ENCODE measurements at regions not wholly inside any gene's neighbourhood (a gene's known extent, or its start where the extent isn't known, plus 50 kb on each side); places are given as distances from the start of the nearest gene placed in this dataset.
"Not testable (repeated sequence)": the region's sequence is repeated elsewhere in the genome, so short reads cannot be mapped to it uniquely, and the experiment has no call there.

DNA sequence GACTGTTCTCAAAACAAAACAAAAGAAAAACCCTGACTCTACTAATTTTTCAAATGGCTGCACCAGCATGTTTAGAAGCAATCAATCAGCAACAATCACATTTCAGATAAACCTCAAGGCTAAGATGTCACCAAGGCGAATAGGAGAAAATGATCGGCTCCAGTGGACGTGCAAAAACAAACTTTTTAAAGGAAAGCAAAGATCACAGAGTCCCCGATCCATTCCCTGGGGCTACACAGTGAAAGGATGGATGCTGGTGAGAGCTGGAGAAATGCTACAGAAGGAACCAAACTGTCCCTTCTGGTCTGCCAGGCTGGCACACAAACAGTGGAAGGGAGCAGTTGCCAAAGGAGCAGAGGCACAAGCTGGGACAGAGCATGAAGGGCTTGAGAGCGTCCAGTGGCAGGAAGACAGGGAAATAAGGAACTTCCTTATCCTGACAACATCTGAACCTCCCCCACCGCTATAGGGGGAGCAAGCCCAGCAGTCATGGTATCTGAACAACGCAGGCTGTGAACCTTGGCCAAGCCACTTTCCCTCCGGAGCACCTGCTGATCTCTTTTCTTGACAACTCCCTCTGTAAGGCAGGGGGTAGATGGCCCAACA, 73.7 kb upstream of the HIVEP1 start:
- H3K4me1 Mint-ChIP-seq (ENCODE audit: insufficient read depth, unreplicated experiment), result no peaks in the 10 kb centered on the region
- no peaks in the 10 kb centered on the region for H3K9me3 Mint-ChIP-seq (ENCODE audit: unreplicated experiment)
- intact Hi-C loops (cut with micrococcal nuclease), result no loop called here
- TF ChIP-seq, protein P1, sequence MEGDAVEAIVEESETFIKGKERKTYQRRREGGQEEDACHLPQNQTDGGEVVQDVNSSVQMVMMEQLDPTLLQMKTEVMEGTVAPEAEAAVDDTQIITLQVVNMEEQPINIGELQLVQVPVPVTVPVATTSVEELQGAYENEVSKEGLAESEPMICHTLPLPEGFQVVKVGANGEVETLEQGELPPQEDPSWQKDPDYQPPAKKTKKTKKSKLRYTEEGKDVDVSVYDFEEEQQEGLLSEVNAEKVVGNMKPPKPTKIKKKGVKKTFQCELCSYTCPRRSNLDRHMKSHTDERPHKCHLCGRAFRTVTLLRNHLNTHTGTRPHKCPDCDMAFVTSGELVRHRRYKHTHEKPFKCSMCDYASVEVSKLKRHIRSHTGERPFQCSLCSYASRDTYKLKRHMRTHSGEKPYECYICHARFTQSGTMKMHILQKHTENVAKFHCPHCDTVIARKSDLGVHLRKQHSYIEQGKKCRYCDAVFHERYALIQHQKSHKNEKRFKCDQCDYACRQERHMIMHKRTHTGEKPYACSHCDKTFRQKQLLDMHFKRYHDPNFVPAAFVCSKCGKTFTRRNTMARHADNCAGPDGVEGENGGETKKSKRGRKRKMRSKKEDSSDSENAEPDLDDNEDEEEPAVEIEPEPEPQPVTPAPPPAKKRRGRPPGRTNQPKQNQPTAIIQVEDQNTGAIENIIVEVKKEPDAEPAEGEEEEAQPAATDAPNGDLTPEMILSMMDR (IDR thresholded peaks at IDR 0.05; ENCODE audit: unreplicated experiment), result no peak
- DNase-seq (ENCODE audit: unreplicated experiment), result no peak
- H3K27ac Mint-ChIP-seq (ENCODE audit: low read depth, unreplicated experiment), result no peak overlapping the region
- ChIA-PET POLR2A (interaction anchor here (0.7 kb wide), 1 partner anchor 1239 kb away, joined by 3 read pairs; no protein-coding TSS in a partner anchor), CTCF (no interaction called here)
- no peaks in the 10 kb centered on the region for H3K36me3 Mint-ChIP-seq (ENCODE audit: insufficient read depth, unreplicated experiment)
- no peak overlapping the region for H3K4me3 Mint-ChIP-seq (ENCODE audit: unreplicated experiment)
- H3K27me3 Mint-ChIP-seq (ENCODE audit: insufficient read depth, unreplicated experiment), result no peaks in the 10 kb centered on the region
- no TSS peak for BruUV-seq (replicated peaks)

DNA sequence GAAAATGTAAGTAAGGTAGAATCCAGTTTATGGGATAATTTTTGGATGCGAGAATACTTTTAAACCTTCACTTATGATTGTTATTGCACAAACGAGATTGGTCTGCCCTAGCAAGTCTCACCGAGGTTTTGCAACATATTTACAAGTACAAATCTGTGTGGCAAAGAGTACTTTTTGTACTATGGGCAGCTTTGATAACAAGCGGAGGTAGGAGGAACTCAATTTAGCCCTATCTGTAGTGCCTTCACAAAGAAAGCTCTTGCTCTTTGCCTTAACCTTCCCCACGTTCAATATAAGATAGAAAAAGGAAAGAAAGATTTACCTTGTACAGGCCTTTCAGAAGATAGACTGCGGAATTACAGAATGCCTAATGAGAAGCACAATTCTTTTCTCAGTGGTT, 77.5 kb upstream of the HIVEP1 start:
- ChIA-PET POLR2A (interaction anchor here (0.5 to 1.5 kb wide), 6 partner anchors 9 to 541 kb away, joined by 3 to 8 read pairs (median 5); no protein-coding TSS in a partner anchor), CTCF (no interaction called here)
- no TSS peak for BruUV-seq (replicated peaks)
- Mint-ChIP-seq H3K9me3 (ENCODE audit: unreplicated experiment) (no peaks in the 10 kb centered on the region), H3K27ac (ENCODE audit: low read depth, unreplicated experiment) (no peak overlapping the region), H3K27me3 (ENCODE audit: insufficient read depth, unreplicated experiment) (no peaks in the 10 kb centered on the region), H3K4me1 (ENCODE audit: insufficient read depth, unreplicated experiment) (peaks cover 5% of the 10 kb centered on the region), H3K4me3 (ENCODE audit: unreplicated experiment) (no peak overlapping the region), H3K36me3 (ENCODE audit: insufficient read depth, unreplicated experiment) (no peaks in the 10 kb centered on the region)
- TF ChIP-seq, protein P1 (IDR thresholded peaks at IDR 0.05; ENCODE audit: unreplicated experiment), result no peak
- DNase-seq (ENCODE audit: unreplicated experiment), result no peak
- intact Hi-C loops (cut with micrococcal nuclease), result no loop called here

DNA sequence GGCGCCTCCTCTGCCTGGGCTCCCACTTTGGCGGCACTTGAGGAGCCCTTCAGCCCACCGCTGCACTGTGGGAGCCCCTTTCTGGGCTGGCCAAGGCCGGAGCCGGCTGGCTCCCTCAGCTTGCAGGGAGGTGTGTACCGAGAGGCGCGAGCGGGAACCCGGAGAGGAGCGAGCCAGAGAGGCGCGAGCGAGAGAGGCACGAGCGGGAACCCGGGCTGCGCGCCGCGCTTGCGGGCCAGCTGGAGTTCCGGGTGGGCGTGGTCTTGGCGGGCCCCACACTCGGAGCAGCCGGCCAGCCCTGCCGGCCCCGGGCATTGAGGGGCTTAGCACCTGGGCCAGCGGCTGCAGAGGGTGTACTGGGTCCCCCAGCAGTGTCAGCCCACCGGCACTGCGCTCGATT, 79.2 kb upstream of the HIVEP1 start:
- DNase-seq (ENCODE audit: unreplicated experiment); H3K4me1 Mint-ChIP-seq (ENCODE audit: insufficient read depth, unreplicated experiment); BruUV-seq (replicated peaks); CTCF ChIA-PET; H3K27me3 Mint-ChIP-seq (ENCODE audit: insufficient read depth, unreplicated experiment); H3K4me3 Mint-ChIP-seq (ENCODE audit: unreplicated experiment); H3K9me3 Mint-ChIP-seq (ENCODE audit: unreplicated experiment); intact Hi-C loops (cut with micrococcal nuclease); POLR2A ChIA-PET; H3K36me3 Mint-ChIP-seq (ENCODE audit: insufficient read depth, unreplicated experiment); H3K27ac Mint-ChIP-seq (ENCODE audit: low read depth, unreplicated experiment): not testable (repeated sequence)

DNA sequence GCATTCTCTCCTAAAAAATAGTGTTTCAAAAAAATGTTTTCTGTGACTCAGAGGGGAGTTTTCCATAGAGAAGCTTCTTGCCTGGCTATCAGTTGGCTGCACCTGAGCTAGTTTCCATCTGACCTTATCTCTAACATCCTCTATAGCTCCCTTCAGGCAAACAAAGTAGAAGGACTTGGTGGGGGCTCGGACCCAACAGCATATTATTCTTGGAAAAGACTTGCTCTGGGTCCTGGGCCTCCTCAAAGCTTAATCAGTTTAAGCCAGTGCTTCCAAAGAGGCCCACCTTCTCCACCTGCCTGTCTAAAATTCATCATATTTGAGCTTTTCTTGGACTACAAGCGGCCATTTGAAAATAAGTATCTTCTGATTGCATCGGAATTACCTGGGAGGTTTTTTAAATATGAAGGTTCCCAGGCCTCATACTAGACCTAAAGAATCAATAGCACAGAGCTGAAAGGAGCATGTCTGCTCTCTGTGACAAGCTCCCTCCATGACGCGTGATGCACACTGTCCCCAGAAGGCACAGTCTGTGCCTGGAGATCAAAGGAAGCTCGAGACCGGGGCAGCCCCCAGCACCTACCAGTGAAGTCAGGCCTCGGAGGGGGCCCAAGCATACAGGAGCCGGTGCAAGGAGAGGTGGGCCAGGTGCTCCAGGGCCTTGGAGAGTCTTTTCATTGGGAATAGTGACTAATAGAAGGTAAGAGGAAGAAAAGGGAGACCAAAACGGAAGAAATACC, 80.6 kb upstream of the HIVEP1 start:
- BruUV-seq (replicated peaks), result no TSS peak
- ChIA-PET POLR2A (interaction anchor here (1.0 to 1.4 kb wide), 3 partner anchors 17 to 161 kb away, joined by 3 to 5 read pairs (median 4); no protein-coding TSS in a partner anchor), CTCF (interaction anchor here (0.7 kb wide), 1 partner anchor 770 kb away, joined by 4 read pairs; no protein-coding TSS in a partner anchor)
- H3K27me3 Mint-ChIP-seq (ENCODE audit: insufficient read depth, unreplicated experiment), result no peaks in the 10 kb centered on the region
- no peaks in the 10 kb centered on the region for H3K9me3 Mint-ChIP-seq (ENCODE audit: unreplicated experiment)
- no peak for DNase-seq (ENCODE audit: unreplicated experiment)
- no peak overlapping the region for H3K27ac Mint-ChIP-seq (ENCODE audit: low read depth, unreplicated experiment)
- intact Hi-C loops (cut with micrococcal nuclease), result no loop called here
- TF ChIP-seq, protein P1 (IDR thresholded peaks at IDR 0.05; ENCODE audit: unreplicated experiment), result no peak
- H3K4me1 Mint-ChIP-seq (ENCODE audit: insufficient read depth, unreplicated experiment), result peaks cover 5% of the 10 kb centered on the region
- H3K4me3 Mint-ChIP-seq (ENCODE audit: unreplicated experiment), result no peak overlapping the region
- H3K36me3 Mint-ChIP-seq (ENCODE audit: insufficient read depth, unreplicated experiment), result no peaks in the 10 kb centered on the region

DNA sequence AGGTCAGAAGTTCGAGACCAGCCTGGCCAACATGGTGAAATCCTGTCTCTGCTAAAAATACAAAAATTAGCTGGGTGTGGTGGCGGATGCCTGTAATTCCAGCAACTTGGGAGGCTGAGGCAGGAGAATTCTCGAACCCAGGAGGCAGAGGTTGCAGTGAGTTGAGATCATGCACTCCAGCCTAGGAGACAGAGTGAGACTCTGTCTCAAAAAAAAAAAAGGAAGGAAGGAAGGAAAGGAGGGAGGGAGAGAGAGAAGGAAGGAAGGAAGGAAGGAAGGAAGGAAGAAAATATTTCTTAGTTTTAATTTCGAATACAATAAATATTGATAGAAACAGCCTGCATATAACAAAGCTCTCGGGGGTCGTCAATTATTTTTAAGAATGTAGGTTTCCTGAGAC, 81.3 kb upstream of the HIVEP1 start:
- BruUV-seq (replicated peaks); intact Hi-C loops (cut with micrococcal nuclease); H3K36me3 Mint-ChIP-seq (ENCODE audit: insufficient read depth, unreplicated experiment); H3K9me3 Mint-ChIP-seq (ENCODE audit: unreplicated experiment); POLR2A ChIA-PET; DNase-seq (ENCODE audit: unreplicated experiment); H3K4me1 Mint-ChIP-seq (ENCODE audit: insufficient read depth, unreplicated experiment); H3K27me3 Mint-ChIP-seq (ENCODE audit: insufficient read depth, unreplicated experiment); H3K4me3 Mint-ChIP-seq (ENCODE audit: unreplicated experiment); H3K27ac Mint-ChIP-seq (ENCODE audit: low read depth, unreplicated experiment): not testable (repeated sequence)
- CTCF ChIA-PET, result interaction anchor here (0.7 kb wide), 1 partner anchor 771 kb away, joined by 4 read pairs; no protein-coding TSS in a partner anchor

All from MCF 10A (cell line).